Hematopoietic multipotent progenitor cell treated with erythropoietin and hydrocortisone succinate and interleukin-3 and kit ligand, for 4 days (in vitro differentiated cells): ENCODE measurements at regions not wholly inside any gene's neighbourhood (a gene's known extent, or its start where the extent isn't known, plus 50 kb on each side); places are given as distances from the start of the nearest gene placed in this dataset.

Experiments used
- DNase-seq: peaks from one replicate; pipeline ENCODE4 v3.0.0-alpha.2; 2015

DNA sequence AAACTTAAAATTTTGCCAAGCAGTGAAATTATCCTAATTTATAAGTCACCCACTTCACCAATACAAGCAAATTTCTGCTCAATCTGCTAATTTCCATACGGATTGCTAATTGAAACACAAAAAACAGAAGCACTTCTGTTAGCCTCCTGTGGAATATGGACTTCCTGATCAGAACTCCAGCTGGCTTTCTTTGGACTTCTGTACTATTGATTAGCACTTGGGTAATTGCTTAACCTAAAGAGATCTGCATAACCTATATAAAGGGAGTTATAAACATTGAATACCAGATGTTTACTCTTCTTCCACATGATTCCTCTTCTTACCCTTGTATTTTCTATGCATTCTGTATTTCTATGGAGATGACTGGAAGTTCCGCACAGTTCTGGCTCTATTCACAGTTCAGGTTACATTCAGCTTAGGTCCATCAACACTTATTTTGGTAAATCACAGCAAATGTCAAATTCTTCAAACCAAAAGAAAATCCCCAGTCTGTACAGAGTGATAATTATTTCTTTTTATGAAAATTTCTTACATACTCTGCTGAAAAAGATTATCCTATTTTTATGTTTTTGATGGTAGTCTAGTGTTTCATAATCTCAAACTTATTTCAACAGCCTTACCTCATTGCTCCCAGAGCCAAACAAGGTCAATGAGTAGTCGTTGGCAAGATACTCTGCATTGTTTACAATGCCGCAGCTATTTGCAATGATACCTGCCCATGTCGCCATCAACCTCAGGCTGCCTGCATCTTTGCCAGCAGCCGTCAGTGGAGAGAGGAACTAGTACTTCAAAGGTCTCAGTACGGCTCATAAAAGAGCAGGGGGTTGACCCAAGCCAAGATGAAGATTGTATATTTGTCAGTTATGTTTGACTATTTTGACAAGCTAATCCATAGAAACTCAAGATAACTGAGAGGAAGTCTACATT lies 225.6 kb downstream of the AHR start:
- DNase-seq, result no peak

DNA sequence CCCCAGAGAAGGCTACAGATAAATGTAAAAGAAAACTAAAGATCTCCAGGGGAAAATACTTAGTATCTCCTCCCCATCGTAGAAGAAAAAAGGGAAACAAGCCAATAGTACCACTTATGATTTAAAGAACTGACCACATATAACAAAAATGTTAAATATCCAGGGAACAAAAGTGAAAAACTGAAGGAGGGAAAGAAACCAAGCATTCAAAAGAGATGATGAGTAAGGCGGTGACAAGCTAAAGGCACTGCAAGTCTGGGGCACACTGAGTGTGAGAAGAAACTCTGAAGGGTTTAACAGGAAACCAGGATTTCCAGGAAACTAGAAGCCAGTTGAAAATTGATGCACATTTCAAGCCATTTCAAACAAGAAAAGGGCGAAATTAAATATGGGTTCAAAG lies 226.3 kb downstream of the AHR start:
- DNase-seq, result no peak

DNA sequence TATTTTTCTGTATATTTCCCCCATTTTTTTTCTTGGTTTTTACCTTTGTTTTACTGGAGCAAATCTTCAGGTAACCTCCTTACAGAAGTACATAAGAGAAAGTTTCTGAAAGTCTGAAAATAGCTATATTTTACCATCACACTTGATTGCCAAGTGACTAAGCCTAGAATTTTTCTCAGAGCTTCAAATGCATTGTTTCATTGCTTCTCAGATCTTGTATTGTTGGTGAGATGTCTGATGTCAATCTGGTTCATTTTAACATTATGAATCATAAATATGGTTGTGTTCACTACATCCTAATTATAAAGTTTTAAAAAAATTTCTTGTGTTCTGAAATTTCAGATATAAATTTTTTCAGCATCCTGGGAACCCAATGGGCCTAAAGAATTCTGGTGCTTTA lies 228.2 kb downstream of the AHR start:
- DNase-seq, result no peak

DNA sequence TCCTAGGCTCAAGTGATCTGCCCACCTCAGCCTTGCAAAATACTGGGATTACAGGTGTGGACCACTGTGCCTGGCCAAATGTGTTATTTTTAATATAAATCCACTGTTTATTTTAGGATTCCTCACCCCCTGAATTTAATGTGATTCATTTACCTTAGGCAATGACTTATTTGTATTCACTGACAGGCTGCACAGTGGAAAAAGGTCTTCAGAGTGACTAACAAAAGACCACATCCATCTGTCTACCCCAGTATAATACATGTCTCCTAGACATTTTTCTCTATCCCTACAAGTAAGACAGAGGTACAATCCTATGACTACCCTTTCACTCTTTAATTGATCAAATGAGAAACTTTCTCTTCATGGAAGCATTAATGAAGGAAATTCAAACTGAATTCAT lies 230.2 kb downstream of the AHR start:
- no peak for DNase-seq

DNA sequence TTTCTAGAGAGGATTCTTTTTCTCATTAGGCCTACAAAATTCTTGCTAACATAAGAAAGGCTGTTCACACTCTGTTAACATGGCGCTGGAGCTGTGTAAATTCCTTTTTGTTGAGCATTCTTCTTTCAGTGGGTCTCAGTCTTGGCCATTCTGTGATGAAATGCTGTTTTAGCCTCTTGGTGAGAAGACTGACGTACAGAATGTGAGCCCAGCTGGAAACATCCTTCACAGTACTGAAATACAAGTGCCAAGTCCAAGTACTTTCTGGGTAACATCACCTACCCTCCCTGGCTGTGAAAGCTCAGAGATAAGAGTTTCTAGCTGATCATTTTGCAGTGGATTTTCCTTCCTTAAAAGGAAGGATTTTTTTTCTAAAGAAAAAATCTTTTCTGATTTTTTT lies 231.8 kb downstream of the AHR start:
- no peak for DNase-seq

DNA sequence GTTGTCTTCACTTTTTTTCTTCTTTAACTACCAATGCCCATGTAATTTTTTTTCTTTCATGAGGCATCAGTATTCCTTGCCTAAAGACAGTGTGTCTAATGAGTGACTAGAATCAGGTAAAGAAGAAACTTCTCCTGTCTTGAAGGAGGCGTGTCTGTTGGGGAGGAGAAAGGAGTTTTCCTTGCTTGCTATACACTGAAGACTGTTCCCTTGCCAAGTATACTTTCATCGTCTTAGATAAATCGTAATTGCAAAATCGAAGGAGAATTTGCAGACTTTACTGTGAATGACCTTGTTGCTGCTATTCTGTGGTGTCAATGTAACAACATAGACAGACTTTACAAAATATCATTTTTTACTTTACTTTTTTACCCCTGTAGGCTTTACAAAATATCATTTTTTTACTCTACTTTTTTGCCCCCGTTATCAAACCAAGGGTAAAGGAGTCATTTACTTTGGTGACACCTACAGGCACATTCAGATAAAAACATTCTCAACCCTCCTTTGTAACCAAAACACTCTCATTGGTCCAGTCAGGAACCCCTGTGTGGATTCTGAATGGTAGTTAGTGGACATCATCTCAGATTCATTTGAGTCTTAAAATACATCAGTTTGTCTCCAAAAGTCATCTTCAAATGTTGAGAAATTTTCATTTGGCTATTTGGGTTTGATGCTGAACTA lies 232.4 kb downstream of the AHR start:
- peak; percentile 65 for DNase-seq

DNA sequence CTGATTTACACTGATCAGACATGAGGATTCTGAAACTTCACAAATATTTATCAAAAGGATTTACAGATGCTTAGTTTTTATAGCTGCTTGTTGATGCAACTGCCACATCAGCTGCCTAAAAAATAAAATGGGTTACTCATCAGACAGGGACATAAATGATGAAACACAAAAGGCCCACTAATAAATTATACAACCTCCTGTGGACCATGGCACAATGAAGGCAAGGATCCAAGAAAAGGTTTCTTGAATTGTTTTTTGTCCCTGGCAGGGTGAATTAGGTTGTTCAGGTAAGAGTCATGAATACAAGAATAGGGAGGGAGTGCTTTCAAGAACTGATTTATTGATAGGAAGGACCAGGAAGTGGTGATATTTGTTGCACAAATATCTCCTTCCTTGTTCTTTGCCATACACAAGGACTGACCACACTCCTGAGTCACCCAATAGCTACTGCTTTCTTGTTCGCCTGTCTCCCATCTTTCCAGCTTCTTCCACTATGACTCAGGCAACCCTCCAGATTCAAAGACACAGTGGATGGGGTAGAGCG lies 234.5 kb downstream of the AHR start:
- DNase-seq, result no peak

DNA sequence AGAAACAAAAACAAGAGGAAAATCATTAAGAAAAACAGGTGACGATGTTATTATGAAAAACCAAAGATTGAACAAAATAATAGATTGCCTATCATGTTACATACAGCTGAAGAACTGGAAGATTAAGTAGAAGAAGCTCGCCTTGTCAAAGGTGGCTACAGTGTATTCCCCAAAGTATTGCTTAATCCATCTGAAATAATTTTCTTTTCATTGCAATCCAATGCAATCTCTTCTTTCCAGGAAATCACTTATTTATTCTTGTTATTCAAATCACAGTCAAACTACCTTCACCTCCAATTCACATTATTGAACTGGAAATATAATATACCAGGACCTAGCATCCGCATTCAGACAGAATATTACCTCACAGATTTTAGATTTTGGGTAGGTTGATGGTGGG lies 235.9 kb downstream of the AHR start:
- DNase-seq, result no peak

DNA sequence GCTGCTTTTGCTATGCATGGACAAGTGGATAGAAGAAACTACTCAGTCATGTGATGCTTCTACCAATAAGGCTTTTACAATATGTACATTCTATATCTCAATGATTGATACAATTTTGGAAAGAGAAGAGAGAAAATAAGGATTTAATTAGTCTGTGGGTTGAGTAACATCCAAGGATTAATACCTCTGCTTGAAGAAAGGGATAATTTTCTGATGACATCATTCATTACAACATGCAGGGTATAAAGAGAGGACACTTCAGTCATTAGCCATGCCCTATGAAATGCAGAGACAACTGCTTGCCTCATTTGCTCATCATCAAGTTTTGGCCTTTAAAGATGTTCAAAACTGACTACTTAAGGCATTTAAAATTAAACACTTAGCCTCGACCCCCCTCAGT lies 237.3 kb downstream of the AHR start:
- no peak for DNase-seq

DNA sequence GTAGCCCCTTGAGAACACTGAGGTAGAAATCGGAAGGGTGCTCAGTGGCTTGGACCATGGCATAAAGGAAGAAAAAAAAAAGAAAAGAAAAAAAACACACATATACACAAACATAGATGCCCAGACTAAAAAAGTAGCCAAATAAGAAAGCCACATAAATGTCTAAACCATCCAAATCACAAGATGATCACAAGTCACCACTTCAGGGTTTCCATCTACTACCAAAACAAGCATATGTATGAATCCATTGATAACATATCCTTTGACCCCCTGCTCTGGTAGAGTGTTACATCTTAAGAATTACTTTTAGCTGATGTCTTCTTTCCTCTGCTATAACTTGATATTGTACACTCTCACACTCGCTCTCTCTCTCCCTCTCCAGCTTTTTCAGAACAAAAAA lies 245.9 kb downstream of the AHR start:
- no peak for DNase-seq

DNA sequence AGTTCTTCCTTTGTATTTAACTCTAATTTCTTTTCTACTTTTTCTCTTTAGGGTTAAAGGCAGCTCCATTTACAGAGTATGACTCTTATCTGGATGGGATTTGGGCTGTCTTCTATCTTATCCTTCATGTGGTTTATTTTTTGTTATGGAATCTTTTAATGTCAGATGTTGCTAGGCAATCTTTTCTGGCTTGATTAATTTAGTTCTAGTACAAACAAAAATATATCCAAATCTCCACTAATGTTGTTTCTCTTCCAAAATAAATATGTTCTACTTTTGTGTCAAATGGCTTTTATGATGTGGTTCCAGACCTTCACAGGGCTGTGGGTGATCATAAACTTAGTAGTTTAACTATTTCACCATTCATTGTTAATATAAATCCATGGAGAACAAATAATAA lies 246.9 kb downstream of the AHR start:
- no peak for DNase-seq

DNA sequence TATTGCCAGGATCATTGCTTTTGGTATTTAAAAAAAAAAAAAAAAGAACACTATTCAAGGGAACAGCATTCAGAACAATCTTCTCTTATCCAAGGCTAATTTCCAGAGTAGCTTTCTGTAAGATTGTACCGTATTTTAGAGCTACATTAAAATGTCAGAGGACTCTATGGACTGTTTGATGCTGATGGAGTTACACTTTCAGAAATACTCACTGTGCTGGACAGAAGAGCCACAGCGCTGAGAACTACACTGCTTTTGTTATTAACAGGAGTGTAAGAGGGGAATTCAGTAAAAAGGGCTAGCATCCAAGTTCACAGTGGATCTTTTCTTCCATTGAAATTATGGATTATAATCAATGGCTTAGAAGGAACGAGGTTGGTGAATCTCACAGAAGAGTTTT lies 247.7 kb downstream of the AHR start:
- no peak for DNase-seq

DNA sequence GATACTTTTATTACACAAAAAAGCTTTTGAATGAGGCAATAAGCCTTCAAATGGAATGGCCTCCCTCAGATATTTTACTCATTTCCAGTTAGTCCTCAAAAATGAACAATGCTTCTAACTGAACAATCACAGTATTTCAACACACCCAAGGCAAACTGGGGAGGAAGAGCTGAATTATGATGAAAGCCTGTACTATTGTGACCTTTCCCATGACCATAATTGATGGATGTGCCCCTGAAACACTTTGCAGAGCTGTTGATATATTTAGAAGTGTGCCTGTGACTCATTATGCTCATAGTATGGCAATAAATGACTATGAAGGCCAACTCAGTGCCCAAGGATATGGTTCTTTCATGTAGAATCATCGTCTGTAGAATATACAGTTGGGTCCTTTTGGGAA lies 248.1 kb downstream of the AHR start:
- DNase-seq, result no peak

DNA sequence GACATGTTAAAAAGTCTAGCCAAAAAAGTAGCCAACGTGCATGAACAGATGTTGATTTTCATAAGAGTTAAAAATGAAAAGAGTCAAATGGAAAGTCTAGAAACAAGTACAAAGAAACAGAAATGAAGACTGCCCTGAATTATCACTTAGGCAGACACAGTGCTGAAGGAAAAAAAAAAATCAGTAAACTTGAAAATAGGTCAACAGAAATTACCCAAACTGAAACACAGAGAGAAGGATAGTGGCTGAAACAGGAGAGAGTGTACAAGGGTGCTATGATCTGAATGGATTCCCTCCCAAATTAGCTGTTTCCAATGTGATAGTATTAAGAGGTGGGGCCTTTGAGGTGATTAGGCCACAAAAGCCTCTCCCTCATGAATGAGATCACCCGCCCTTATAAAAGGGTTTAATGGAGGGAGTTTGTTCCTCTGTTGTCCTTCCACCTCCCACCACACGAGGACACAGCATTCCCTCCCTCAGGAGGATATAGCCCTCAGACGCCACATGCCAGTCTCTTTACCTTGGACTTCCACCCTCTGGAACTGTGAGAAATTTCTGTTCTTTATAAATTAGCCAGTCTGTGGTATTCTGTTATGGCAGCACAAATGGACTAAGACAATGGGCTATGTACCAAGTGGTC lies 249.7 kb downstream of the AHR start:
- no peak for DNase-seq

DNA sequence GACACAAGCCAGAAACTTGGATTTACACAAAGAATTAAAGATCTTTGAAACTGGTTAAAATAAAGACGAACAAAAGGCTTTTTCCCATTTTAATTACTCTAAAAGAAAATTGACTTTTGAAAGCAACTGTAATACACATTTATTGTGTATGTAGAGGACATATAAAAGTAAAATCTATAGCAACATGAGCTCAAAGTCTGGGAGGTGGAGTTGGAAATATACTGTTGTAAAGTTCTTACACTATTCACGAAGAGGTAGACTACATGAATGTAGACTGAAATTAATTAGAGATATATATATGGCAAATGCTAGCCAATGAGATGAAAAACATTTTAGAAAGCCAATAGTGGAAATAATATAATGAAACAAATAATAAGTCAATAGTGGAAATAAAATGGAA lies 251.0 kb downstream of the AHR start:
- no peak for DNase-seq

DNA sequence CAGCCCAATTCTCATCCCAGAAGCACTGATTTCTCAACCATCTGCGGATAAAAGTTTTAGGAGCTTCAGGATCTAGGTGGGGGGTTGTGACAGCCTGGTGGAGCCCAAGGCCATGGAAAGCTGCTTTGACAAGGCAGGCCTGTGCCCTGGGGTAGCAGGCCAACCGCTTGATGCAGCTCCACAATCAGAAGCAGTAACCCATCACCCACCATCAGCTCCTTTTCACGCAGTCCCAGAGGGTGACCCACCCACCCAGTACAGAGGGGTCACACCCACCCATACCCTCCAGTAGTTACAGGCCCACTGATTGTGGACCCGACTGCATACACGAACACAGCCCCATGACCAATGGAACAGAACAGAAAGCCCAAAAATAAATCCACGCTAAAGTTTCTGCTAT lies 253.9 kb downstream of the AHR start:
- no peak for DNase-seq

DNA sequence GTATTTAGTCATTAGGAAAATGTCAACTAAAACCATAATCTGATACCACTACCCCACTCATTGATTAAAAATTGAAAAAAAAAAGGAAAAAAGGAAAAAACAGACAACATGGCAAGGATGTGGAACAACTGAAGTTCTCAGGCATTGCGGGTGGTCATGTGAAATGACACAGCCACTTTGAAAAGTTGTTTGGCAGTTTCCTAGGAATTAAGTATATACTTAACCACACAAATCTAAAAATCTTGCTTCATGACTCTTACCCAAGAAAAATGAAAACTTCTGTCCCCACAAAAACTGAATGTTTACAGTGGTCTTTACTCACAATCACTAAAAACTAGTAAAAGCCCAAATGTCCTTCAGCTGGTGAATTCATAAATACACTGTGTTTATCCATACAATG lies 254.5 kb downstream of the AHR start:
- DNase-seq, result no peak

DNA sequence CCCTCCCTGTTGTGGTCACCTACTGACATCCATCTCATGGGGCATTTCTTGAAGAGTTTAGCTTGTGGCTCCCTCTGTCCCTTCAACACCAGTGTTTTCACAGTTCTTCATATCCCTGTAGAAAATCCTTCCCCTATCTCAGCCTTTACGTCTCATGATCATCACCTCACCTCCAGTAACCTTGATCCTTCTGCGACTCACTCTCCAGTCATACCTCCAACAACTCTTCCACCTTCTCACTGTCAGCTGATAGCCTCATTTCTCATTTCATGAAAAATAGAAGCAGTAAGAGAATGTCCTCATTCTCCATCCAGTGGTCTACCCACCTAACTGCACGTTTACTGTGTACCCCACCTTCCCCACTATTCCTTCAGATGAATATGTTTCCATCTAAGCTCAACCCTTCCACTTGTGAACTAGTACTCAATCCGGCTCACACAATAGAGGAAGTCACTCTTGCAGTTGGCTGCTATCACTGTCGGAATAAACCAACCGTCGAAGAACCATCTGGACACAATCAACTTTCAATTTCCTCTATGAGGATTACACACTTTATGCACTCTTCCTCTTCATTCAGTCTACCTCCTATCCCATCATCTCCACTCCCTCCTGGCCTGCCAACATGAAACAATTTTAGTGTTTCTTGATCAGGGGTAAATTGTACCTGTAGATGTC lies 256.0 kb downstream of the AHR start:
- DNase-seq, result peak; percentile 74

DNA sequence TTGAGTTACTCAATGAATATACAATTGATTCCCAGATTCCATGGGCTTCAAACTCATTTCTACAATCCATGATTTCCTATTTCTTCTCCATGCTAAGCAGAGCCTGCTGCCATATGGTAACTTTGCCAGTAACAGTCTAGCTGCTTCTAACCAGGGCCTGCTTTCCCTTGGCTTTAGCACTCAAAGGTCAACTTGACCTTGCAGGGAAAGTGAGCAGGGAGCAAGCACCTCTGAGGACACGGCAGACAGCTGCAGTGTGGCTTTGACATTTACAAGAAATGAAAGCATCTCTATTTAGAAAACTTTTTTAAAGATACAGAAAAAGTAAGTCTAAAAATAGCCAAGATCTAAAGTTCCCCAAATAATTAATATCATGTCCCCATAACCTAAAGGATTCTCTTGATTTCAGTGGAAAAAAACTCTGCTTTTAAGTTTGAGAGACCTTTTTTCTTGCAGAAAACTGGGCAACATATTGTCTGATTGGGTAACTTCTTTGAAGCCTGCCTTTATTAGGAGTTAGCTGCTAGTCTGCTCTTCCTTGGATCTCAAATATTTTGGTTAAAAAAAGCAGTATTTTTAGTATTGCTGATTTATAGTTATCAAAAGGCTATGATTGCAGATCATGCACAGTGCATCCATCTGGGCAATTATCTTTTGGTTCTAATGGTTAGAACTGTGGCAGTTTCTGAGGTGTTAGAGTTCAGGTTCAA lies 257.9 kb downstream of the AHR start:
- no peak for DNase-seq

DNA sequence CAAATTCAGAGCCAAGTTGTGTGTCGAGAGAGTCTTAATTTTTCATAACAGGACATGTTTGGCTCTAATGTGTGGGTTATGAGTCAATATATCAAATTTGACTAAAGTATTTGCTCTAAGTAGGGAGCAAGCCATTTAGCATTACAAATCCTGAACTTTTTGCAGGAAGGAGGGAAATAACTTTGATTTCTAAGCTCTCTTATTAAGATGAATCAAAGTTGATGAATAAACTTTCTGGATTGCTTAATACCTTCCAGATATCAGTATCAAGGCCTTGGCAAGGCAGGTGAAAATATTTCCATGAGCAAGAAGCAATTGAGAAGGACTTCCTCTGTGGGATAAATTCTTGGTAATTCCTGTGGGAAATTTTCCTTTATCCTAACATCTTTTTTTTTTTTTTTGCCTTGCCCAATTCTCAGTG lies 258.8 kb downstream of the AHR start:
- no peak for DNase-seq

DNA sequence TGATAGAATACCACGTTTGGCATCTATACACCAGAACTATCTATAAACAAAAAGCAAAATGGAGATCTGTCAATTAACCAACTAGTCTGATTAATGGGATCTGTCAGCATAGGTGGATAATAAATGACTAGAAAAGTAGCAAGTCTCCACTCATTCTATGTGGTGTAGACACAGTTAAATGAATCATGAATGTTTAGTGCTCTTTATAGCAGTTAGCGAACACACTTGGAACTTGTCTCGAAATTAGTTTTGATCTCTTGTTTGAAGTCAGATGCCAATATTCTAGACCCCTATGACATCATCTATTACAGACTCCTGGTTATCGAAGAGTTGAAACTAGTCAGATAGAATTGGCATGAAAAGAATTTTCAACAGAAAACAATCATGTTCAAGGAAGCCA lies 259.7 kb downstream of the AHR start:
- no peak for DNase-seq

DNA sequence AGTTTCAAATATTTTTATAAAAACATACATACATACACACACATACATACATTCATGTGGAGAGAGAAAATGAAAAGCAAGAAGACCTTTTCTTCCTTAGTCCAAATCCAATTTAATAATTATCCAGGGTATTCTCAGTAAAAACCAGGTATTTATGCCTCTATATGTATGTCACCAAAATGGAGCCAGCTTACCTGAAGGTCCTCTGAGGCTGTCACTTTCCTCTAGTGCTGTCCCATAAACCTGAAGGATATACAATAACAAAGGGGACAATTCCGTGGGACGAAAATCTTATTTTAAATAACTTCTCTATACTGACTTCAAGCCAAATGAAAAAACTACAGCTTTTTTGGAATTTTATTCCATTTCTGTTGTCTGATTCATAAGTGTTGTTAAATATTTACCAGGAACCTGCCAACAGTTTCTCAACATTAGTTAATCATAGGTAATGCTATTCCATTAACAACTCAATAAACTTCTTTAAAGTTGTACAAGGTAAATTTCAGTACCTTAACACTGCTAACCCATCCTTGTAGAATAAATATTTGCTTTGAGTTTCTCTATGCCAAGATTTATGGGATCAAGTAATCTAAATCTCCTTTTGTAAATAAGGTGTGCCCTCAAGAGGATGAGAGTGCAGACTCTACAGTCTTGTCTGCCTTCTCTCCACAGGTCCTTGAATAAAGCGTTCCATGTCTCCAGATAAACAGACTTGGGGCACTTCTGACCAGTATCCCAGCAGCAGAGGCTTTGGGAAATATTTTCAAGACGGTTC lies 260.3 kb downstream of the AHR start:
- DNase-seq, result no peak
